Fibroblast of mammary gland (primary cell): ENCODE measurements at regions not wholly inside any gene's neighbourhood (a gene's known extent, or its start where the extent isn't known, plus 50 kb on each side); places are given as distances from the start of the nearest gene placed in this dataset.

Experiments used
- DNase-seq: peaks from one replicate; pipeline ENCODE4 v3.0.0-alpha.2; 2010; ENCODE audit warnings: low read depth
- H3K4me3 ChIP-seq: 2 replicates; pipeline ENCODE4 v1.5.1; 2011; ENCODE audit warnings: low read depth, mild to moderate bottlenecking, low read length, moderate library complexity; ENCODE audit not compliant: control insufficient read depth
- CTCF ChIP-seq: conservative IDR thresholded peaks from 2 replicates; pipeline ENCODE4 v1.5.1; 2011; ENCODE audit warnings: low read depth, low read length, inconsistent platforms; ENCODE audit not compliant: control insufficient read depth, insufficient read depth

- DNase-seq: no peak
- TF ChIP-seq CTCF: no peak
- no peak overlapping the region for H3K4me3 ChIP-seq
Measured at GRCh38 chr2:241975593-241976284, 106.2 kb downstream of the RTP5 start.

GRCh38 chr2:241976296-241976695 lies 106.8 kb downstream of the RTP5 start:
- no peak for TF ChIP-seq CTCF
- no peak for DNase-seq
- no peak overlapping the region for H3K4me3 ChIP-seq

- DNase-seq: no peak
- no peak for TF ChIP-seq CTCF
- H3K4me3 ChIP-seq: no peak overlapping the region
Measured at GRCh38 chr2:241977557-241978300, 108.2 kb downstream of the RTP5 start.

- TF ChIP-seq CTCF: no peak
- H3K4me3 ChIP-seq: no peak overlapping the region
- no peak for DNase-seq
Measured at GRCh38 chr2:241978670-241979069, 109.1 kb downstream of the RTP5 start.

GRCh38 chr2:241980193-241980592 lies 110.7 kb downstream of the RTP5 start:
- DNase-seq: no peak
- no peak for TF ChIP-seq CTCF
- H3K4me3 ChIP-seq: no peak overlapping the region

- no peak for TF ChIP-seq CTCF
- DNase-seq: no peak
- no peak overlapping the region for H3K4me3 ChIP-seq
Measured at GRCh38 chr2:241981076-241981700, 111.7 kb downstream of the RTP5 start.
